ENCODE measurements at regions not wholly inside any gene's neighbourhood (a gene's known extent, or its start where the extent isn't known, plus 50 kb on each side); places are given as distances from the start of the nearest gene placed in this dataset.

DNA sequence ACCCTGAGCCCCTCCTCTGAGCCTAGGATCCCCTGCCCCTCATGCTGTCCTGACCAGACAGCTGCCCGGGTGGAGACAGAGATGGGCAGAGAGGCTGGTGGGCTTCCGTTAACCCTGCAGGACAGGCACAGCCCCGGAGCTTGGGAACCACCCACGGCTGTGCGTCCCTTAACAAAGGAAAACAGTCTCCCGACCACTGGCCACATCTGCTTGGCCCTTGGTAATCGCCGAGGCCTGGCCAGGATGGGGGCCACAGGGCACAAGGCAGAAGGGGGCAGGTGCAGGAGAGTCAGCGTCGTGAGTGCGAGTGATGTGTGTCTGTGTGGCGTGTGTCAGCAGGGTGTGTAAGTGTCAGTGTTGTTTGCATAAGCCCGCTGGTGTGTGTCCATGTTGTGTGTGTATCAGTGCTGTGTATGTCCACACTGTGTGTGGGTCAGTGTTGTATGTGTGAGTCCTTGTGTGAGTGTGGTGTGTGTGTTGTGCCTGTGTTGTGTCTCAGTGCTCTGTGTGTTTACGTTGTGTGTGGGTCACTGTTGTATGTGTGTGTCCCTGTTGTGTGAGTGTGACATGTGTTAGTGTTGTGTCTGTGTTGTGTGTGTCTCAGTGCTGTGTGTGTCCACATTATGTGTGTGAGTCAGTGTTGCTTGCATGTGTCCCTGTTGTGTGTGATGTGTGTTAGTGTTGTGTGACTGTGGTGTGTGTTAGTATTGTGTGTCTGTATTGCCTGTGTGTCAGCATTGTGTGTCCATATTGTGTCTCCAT, 369.5 kb downstream of the BRD1 start:
- peaks cover 9% of the 10 kb centered on the region for H3K4me1 ChIP-seq (ENCODE audit: control insufficient read depth, insufficient read depth, low read length)
- no peak overlapping the region for H3K27ac ChIP-seq (ENCODE audit: extremely low read depth, low read depth, low read length)
- POLR2A ChIA-PET = no interaction called here
- no peak overlapping the region for H3K4me3 ChIP-seq (ENCODE audit: low read depth, low read length)
- CTCF ChIA-PET = no interaction called here
- no peaks in the 10 kb centered on the region for H3K36me3 ChIP-seq (ENCODE audit: control insufficient read depth in 2 of 2, insufficient read depth in 1 of 2, low read length in 2 of 2)
- no peaks in the 10 kb centered on the region for H3K9me3 ChIP-seq (ENCODE audit: control insufficient read depth, insufficient read depth, low read depth, low read length)
- peak; percentile 72; the same call in 1 of the 2 replicates for TF ChIP-seq ZNF311 (tag by site-specific recombination; IDR thresholded peaks at IDR 0.05; ENCODE audit: borderline replicate concordance)
- TF ChIP-seq ZNF654 (tag by site-specific recombination; IDR thresholded peaks at IDR 0.05; ENCODE audit: low read depth) = no peak
- no peak for TF ChIP-seq ZBTB1 (tag by site-specific recombination; IDR thresholded peaks at IDR 0.05)
- no peak for TF ChIP-seq ZNF16 (tag by site-specific recombination; IDR thresholded peaks at IDR 0.05; ENCODE audit: low read depth)
- TF ChIP-seq PRDM2 (tag by site-specific recombination; IDR thresholded peaks at IDR 0.05; ENCODE audit: borderline replicate concordance) = no peak
- TF ChIP-seq ZBTB10 (tag by site-specific recombination; IDR thresholded peaks at IDR 0.05) = no peak
- TF ChIP-seq SCRT1 (tag by site-specific recombination; IDR thresholded peaks at IDR 0.05; ENCODE audit: borderline replicate concordance) = no peak
- TF ChIP-seq ZSCAN23 (tag by site-specific recombination; IDR thresholded peaks at IDR 0.05) = no peak
- 0 out of 2 replicates have a peak, but pooled peaks have one; percentile 40 for TF ChIP-seq ZNF148 (tag by site-specific recombination; IDR thresholded peaks at IDR 0.05; ENCODE audit: borderline replicate concordance)
- TF ChIP-seq ZNF174 (tag by site-specific recombination; IDR thresholded peaks at IDR 0.05) = no peak
- TF ChIP-seq ZNF214 (tag by site-specific recombination; IDR thresholded peaks at IDR 0.05; ENCODE audit: borderline replicate concordance) = no peak
- TF ChIP-seq ZNF670 (tag by site-specific recombination; IDR thresholded peaks at IDR 0.05; ENCODE audit: low read depth) = 0 out of 2 replicates have a peak, but pooled peaks have one; percentile 26
- TF ChIP-seq ZNF677 (tag by site-specific recombination; IDR thresholded peaks at IDR 0.05) = no peak
- no peak for TF ChIP-seq ZNF324 (tag by site-specific recombination; IDR thresholded peaks at IDR 0.05)
- no peak for TF ChIP-seq PRDM4 (tag by site-specific recombination; IDR thresholded peaks at IDR 0.05)
- TF ChIP-seq TSHZ1 (tag by site-specific recombination; IDR thresholded peaks at IDR 0.05; ENCODE audit: borderline replicate concordance) = no peak
- peak; percentile 15; the same call in 1 of the 2 replicates for TF ChIP-seq ZNF544 (tag by site-specific recombination; IDR thresholded peaks at IDR 0.05)
- no peak for TF ChIP-seq ZNF623 (tag by site-specific recombination; IDR thresholded peaks at IDR 0.05)
- TF ChIP-seq ZNF530 (tag by site-specific recombination; IDR thresholded peaks at IDR 0.05; ENCODE audit: low read depth) = no peak
